ENCODE measurements at regions not wholly inside any gene's neighbourhood (a gene's known extent, or its start where the extent isn't known, plus 50 kb on each side); places are given as distances from the start of the nearest gene placed in this dataset.

- no peak for DNase-seq (ENCODE audit: extremely low spot score in 2 of 2)
- H3K27ac ChIP-seq: no peak overlapping the region
- TF ChIP-seq POLR2A (IDR thresholded peaks at IDR 0.05): no peak
- TF ChIP-seq POLR2AphosphoS5 (IDR thresholded peaks at IDR 0.05; ENCODE audit: insufficient read depth in 1 of 2, low read depth in 1 of 2): no peak
- TF ChIP-seq CTCF (IDR thresholded peaks at IDR 0.05): no peak
- no peaks in the 10 kb centered on the region for H3K9me3 ChIP-seq
- H3K36me3 ChIP-seq: no peaks in the 10 kb centered on the region
- H3K4me1 ChIP-seq: no peaks in the 10 kb centered on the region
- intact Hi-C loops (cut with DNase I): no loop called here
- H3K4me3 ChIP-seq: no peak overlapping the region
- H3K27me3 ChIP-seq: no peaks in the 10 kb centered on the region
These were observed 370.8 kb upstream of the ZFHX3 start for GRCh38 chr16:73418691-73419090.

GRCh38 chr16:73418051-73418450, 370.1 kb upstream of the ZFHX3 start:
- intact Hi-C loops (cut with DNase I): no loop called here
- no peak for DNase-seq (ENCODE audit: extremely low spot score in 2 of 2)
- no peaks in the 10 kb centered on the region for H3K27me3 ChIP-seq

GRCh38 chr16:73415286-73415685, 367.4 kb upstream of the ZFHX3 start:
- no peak for TF ChIP-seq CTCF (IDR thresholded peaks at IDR 0.05)
- no peak for TF ChIP-seq POLR2AphosphoS5 (IDR thresholded peaks at IDR 0.05; ENCODE audit: insufficient read depth in 1 of 2, low read depth in 1 of 2)
- TF ChIP-seq POLR2A (IDR thresholded peaks at IDR 0.05): no peak
- DNase-seq (ENCODE audit: extremely low spot score in 2 of 2): no peak
- intact Hi-C loops (cut with DNase I): no loop called here
- H3K36me3 ChIP-seq: no peaks in the 10 kb centered on the region
- no peaks in the 10 kb centered on the region for H3K4me1 ChIP-seq
- H3K27me3 ChIP-seq: no peaks in the 10 kb centered on the region
- H3K9me3 ChIP-seq: no peaks in the 10 kb centered on the region
- no peak overlapping the region for H3K27ac ChIP-seq
- no peak overlapping the region for H3K4me3 ChIP-seq

More at GRCh38 chr16:73418051-73418450, 370.1 kb upstream of the ZFHX3 start:
- Histone ChIP-seq H3K4me3 (no peak overlapping the region), H3K4me1 (no peaks in the 10 kb centered on the region), H3K9me3 (no peaks in the 10 kb centered on the region), H3K27ac (no peak overlapping the region), H3K36me3 (no peaks in the 10 kb centered on the region)
- no peak for TF ChIP-seq POLR2AphosphoS5 (IDR thresholded peaks at IDR 0.05; ENCODE audit: insufficient read depth in 1 of 2, low read depth in 1 of 2)
- TF ChIP-seq POLR2A (IDR thresholded peaks at IDR 0.05): no peak
- no peak for TF ChIP-seq CTCF (IDR thresholded peaks at IDR 0.05)

- DNase-seq (ENCODE audit: extremely low spot score in 2 of 2): no peak
- Histone ChIP-seq H3K4me1 (no peaks in the 10 kb centered on the region), H3K9me3 (no peaks in the 10 kb centered on the region), H3K4me3 (no peak overlapping the region), H3K27me3 (no peaks in the 10 kb centered on the region), H3K27ac (no peak overlapping the region), H3K36me3 (no peaks in the 10 kb centered on the region)
- TF ChIP-seq POLR2AphosphoS5 (IDR thresholded peaks at IDR 0.05; ENCODE audit: insufficient read depth in 1 of 2, low read depth in 1 of 2) (no peak), POLR2A (IDR thresholded peaks at IDR 0.05) (no peak), CTCF (IDR thresholded peaks at IDR 0.05) (no peak)
- intact Hi-C loops (cut with DNase I): no loop called here
These were observed 366.7 kb upstream of the ZFHX3 start for GRCh38 chr16:73414638-73415037.

- no peak for DNase-seq (ENCODE audit: extremely low spot score in 2 of 2)
- TF ChIP-seq POLR2A (IDR thresholded peaks at IDR 0.05) (no peak), CTCF (IDR thresholded peaks at IDR 0.05) (no peak), POLR2AphosphoS5 (IDR thresholded peaks at IDR 0.05; ENCODE audit: insufficient read depth in 1 of 2, low read depth in 1 of 2) (no peak)
- no peaks in the 10 kb centered on the region for H3K36me3 ChIP-seq
- no peak overlapping the region for H3K27ac ChIP-seq
- intact Hi-C loops (cut with DNase I): no loop called here
- H3K4me1 ChIP-seq: no peaks in the 10 kb centered on the region
- no peak overlapping the region for H3K4me3 ChIP-seq
- no peaks in the 10 kb centered on the region for H3K27me3 ChIP-seq
- H3K9me3 ChIP-seq: no peaks in the 10 kb centered on the region
These were observed 365.9 kb upstream of the ZFHX3 start for GRCh38 chr16:73413830-73414190.

Data from vagina (tissue), 2 donors.